ENCODE measurements at regions not wholly inside any gene's neighbourhood (a gene's known extent, or its start where the extent isn't known, plus 50 kb on each side); places are given as distances from the start of the nearest gene placed in this dataset.

- intact Hi-C loops (cut with micrococcal nuclease) = loop anchor here (5.0 kb wide), 1 partner anchor 1482 kb away; no protein-coding TSS in a partner anchor
- POLR2A ChIA-PET = no interaction called here
- ATAC-seq (ENCODE audit: low read depth) = no peak
- no peak overlapping the region for H3K4me3 ChIP-seq (ENCODE audit: control extremely low read depth in 1 of 5, extremely low read depth in 1 of 5, insufficient read depth in 1 of 5, low read depth in 2 of 5, low read length in 4 of 5)
- TF ChIP-seq CTCF (IDR thresholded peaks at IDR 0.05) (no peak), EZH2 (IDR thresholded peaks at IDR 0.05; ENCODE audit: borderline replicate concordance, insufficient read depth, low read depth, low read length, poor library complexity, severe bottlenecking) (no peak)
- H3K27me3 Mint-ChIP-seq = peaks cover 38% of the 10 kb centered on the region
- H3K4me1 ChIP-seq (ENCODE audit: control insufficient read depth in 2 of 2, insufficient read depth in 2 of 2, low read length in 2 of 2) = peaks cover 7 to 16% of the 10 kb centered on the region in 2 donors
- no peak overlapping the region for H3K9ac ChIP-seq (ENCODE audit: low read length)
- no peaks in the 10 kb centered on the region for H3K9me3 Mint-ChIP-seq (ENCODE audit: insufficient read depth)
- 33% methylated on average over 1 of the region's 3 CpGs for WGBS (ENCODE audit: insufficient coverage)
- CTCF ChIA-PET = interaction anchor here (1.3 to 3.2 kb wide), 3 partner anchors 9 to 122 kb away, joined by 4 to 14 read pairs (median 8); no protein-coding TSS in a partner anchor
- H3K4me1 Mint-ChIP-seq = peaks cover 16% of the 10 kb centered on the region
- no peak overlapping the region for H3K27ac Mint-ChIP-seq
- H3K36me3 ChIP-seq (replicated peaks in 1 of 2; ENCODE audit: control extremely low read depth in 1 of 2, control insufficient read depth in 1 of 2, extremely low read depth in 1 of 2, insufficient read depth in 2 of 2, low read length in 1 of 2) = no peaks in the 10 kb centered on the region
- no peaks in the 10 kb centered on the region for H3K79me2 ChIP-seq (ENCODE audit: control insufficient read depth, insufficient read depth, low read length)
- H3K4me3 Mint-ChIP-seq = no peak overlapping the region
- DNase-seq = no peak
- no peak overlapping the region for H3K27ac ChIP-seq (ENCODE audit: low read length in 2 of 2)
- peaks cover 0 to 15% (median 3%) of the 10 kb centered on the region in 4 experiments for H3K27me3 ChIP-seq (replicated peaks in 1 of 4; ENCODE audit: control extremely low read depth in 1 of 4, control insufficient read depth in 3 of 4, insufficient read depth in 4 of 4, low read length in 3 of 4)
- H4K20me1 ChIP-seq (ENCODE audit: control insufficient read depth, insufficient read depth, low read length, poor library complexity, severe bottlenecking) = no peaks in the 10 kb centered on the region
- no peaks in the 10 kb centered on the region for H3K9me3 ChIP-seq (ENCODE audit: control extremely low read depth in 1 of 3, control insufficient read depth in 2 of 3, insufficient read depth in 1 of 3, low read length in 2 of 3)
- no peak overlapping the region for H3K4me2 ChIP-seq (replicated peaks; ENCODE audit: low read depth, low read length, poor library complexity, severe bottlenecking)
- H2AFZ ChIP-seq (ENCODE audit: insufficient read depth, low read depth, low read length, poor library complexity, severe bottlenecking) = no peak overlapping the region
Measured at GRCh38 chr10:77715088-77715487, 77.5 kb upstream of the KCNMA1 start.

- Mint-ChIP-seq H3K27ac (no peak overlapping the region), H3K27me3 (peaks cover 30% of the 10 kb centered on the region), H3K4me3 (no peak overlapping the region), H3K9me3 (ENCODE audit: insufficient read depth) (no peaks in the 10 kb centered on the region), H3K4me1 (peaks cover 15% of the 10 kb centered on the region)
- Histone ChIP-seq H4K20me1 (ENCODE audit: control insufficient read depth, insufficient read depth, low read length, poor library complexity, severe bottlenecking) (no peaks in the 10 kb centered on the region), H3K4me3 (ENCODE audit: control extremely low read depth in 1 of 5, extremely low read depth in 1 of 5, insufficient read depth in 1 of 5, low read depth in 2 of 5, low read length in 4 of 5) (no peak overlapping the region), H3K4me2 (replicated peaks; ENCODE audit: low read depth, low read length, poor library complexity, severe bottlenecking) (no peak overlapping the region), H3K9ac (ENCODE audit: low read length) (no peak overlapping the region), H3K4me1 (ENCODE audit: control insufficient read depth in 2 of 2, insufficient read depth in 2 of 2, low read length in 2 of 2) (peaks cover 7 to 17% of the 10 kb centered on the region in 2 donors), H3K36me3 (replicated peaks in 1 of 2; ENCODE audit: control extremely low read depth in 1 of 2, control insufficient read depth in 1 of 2, extremely low read depth in 1 of 2, insufficient read depth in 2 of 2, low read length in 1 of 2) (no peaks in the 10 kb centered on the region), H2AFZ (ENCODE audit: insufficient read depth, low read depth, low read length, poor library complexity, severe bottlenecking) (no peak overlapping the region), H3K9me3 (ENCODE audit: control extremely low read depth in 1 of 3, control insufficient read depth in 2 of 3, insufficient read depth in 1 of 3, low read length in 2 of 3) (no peaks in the 10 kb centered on the region), H3K27me3 (replicated peaks in 1 of 4; ENCODE audit: control extremely low read depth in 1 of 4, control insufficient read depth in 3 of 4, insufficient read depth in 4 of 4, low read length in 3 of 4) (peaks cover 0 to 15% (median 3%) of the 10 kb centered on the region in 4 experiments), H3K79me2 (ENCODE audit: control insufficient read depth, insufficient read depth, low read length) (no peaks in the 10 kb centered on the region), H3K27ac (ENCODE audit: low read length in 2 of 2) (no peak overlapping the region)
- ChIA-PET CTCF (interaction anchor here (0.7 to 5.2 kb wide), 10 partner anchors 9 to 548 kb away, joined by 3 to 46 read pairs (median 6); no protein-coding TSS in a partner anchor), POLR2A (no interaction called here)
- DNase-seq = no peak
- no peak for ATAC-seq (ENCODE audit: low read depth)
- TF ChIP-seq CTCF (IDR thresholded peaks at IDR 0.05) (no peak), EZH2 (IDR thresholded peaks at IDR 0.05; ENCODE audit: borderline replicate concordance, insufficient read depth, low read depth, low read length, poor library complexity, severe bottlenecking) (no peak)
- WGBS (ENCODE audit: insufficient coverage) = 70% methylated on average over 9 of the region's 14 CpGs
- intact Hi-C loops (cut with micrococcal nuclease) = no loop called here
Measured at GRCh38 chr10:77713521-77714280, 76.1 kb upstream of the KCNMA1 start.
